Fibroblast of pulmonary artery (primary cell): ENCODE measurements at regions not wholly inside any gene's neighbourhood (a gene's known extent, or its start where the extent isn't known, plus 50 kb on each side); places are given as distances from the start of the nearest gene placed in this dataset.

Source experiments
- DNase-seq: peaks from one replicate; pipeline ENCODE4 v3.0.0-alpha.2; 2010; ENCODE audit warnings: low read depth
- H3K4me3 ChIP-seq: replicated peaks from 2 replicates; pipeline ENCODE4 v1.5.1; 2011; ENCODE audit warnings: low read depth, mild to moderate bottlenecking, control low read depth, low read length, moderate library complexity
- CTCF ChIP-seq: IDR thresholded peaks from 2 replicates; pipeline ENCODE4 v1.5.1; 2011; ENCODE audit warnings: mild to moderate bottlenecking, control low read depth, low read length, inconsistent platforms; ENCODE audit errors: missing control alignments

GRCh38 chr20:62584671-62585460 lies 57.4 kb upstream of the SLCO4A1 start:
- no peak for TF ChIP-seq CTCF
- H3K4me3 ChIP-seq = no peak overlapping the region
- no peak for DNase-seq

GRCh38 chr20:62585461-62585970 lies 56.8 kb upstream of the SLCO4A1 start:
- no peak overlapping the region for H3K4me3 ChIP-seq
- TF ChIP-seq CTCF = no peak
- no peak for DNase-seq

GRCh38 chr20:62586799-62587198 lies 55.5 kb upstream of the SLCO4A1 start:
- TF ChIP-seq CTCF = no peak
- no peak overlapping the region for H3K4me3 ChIP-seq
- no peak for DNase-seq

- no peak for TF ChIP-seq CTCF
- DNase-seq = peak; percentile 14
- no peak overlapping the region for H3K4me3 ChIP-seq
Measured at GRCh38 chr20:62587757-62588402, 54.4 kb upstream of the SLCO4A1 start.

GRCh38 chr20:62588458-62589149 lies 53.7 kb upstream of the SLCO4A1 start:
- no peak overlapping the region for H3K4me3 ChIP-seq
- no peak for DNase-seq
- TF ChIP-seq CTCF = no peak

GRCh38 chr20:62589150-62589498 lies 53.2 kb upstream of the SLCO4A1 start:
- TF ChIP-seq CTCF = no peak
- DNase-seq = no peak
- no peak overlapping the region for H3K4me3 ChIP-seq
